Calu3 (cell line): ENCODE measurements at regions not wholly inside any gene's neighbourhood (a gene's known extent, or its start where the extent isn't known, plus 50 kb on each side); places are given as distances from the start of the nearest gene placed in this dataset.

ENCODE experiments used
- BruUV-seq: library from RNA; stranded (reverse); fragments of 400-500 nt; replicated peaks from 2 replicates; lab custom pipeline; 2021; lab: Mats Ljungman, UMichigan
- CTCF ChIA-PET: fragments of 300-600 bp; sonication (Branson Sonifier 250); formaldehyde crosslinking; loops from one replicate; lab custom pipeline; 2022; ENCODE audit warnings: antibody characterized with exemption; lab: Charles Lee
- DNase-seq: peaks from one replicate; pipeline ENCODE4 v3.0.0; 2022
- H3K27ac Mint-ChIP-seq: one replicate; pipeline ENCODE4 v1.8.0; 2022; ENCODE audit warnings: mixed read lengths; ENCODE audit not compliant: unreplicated experiment
- H3K27me3 Mint-ChIP-seq: one replicate; pipeline ENCODE4 v1.8.0; 2022; ENCODE audit warnings: mixed read lengths; ENCODE audit not compliant: unreplicated experiment
- H3K36me3 Mint-ChIP-seq: one replicate; pipeline ENCODE4 v1.8.0; 2022; ENCODE audit warnings: mild to moderate bottlenecking, moderate library complexity, mixed read lengths; ENCODE audit not compliant: insufficient read depth, unreplicated experiment
- H3K4me1 Mint-ChIP-seq: one replicate; pipeline ENCODE4 v1.8.0; 2022; ENCODE audit warnings: mild to moderate bottlenecking, low read depth, mixed read lengths; ENCODE audit not compliant: unreplicated experiment
- H3K4me3 Mint-ChIP-seq: one replicate; pipeline ENCODE4 v1.8.0; 2022; ENCODE audit warnings: mild to moderate bottlenecking, low read depth, moderate library complexity, mixed read lengths; ENCODE audit not compliant: unreplicated experiment
- H3K9me3 Mint-ChIP-seq: one replicate; pipeline ENCODE4 v1.8.0; 2022; ENCODE audit warnings: low read depth, mixed read lengths; ENCODE audit not compliant: unreplicated experiment
- CTCF ChIP-seq: fragments of 200-600 bp; IDR thresholded peaks from one replicate; pipeline ENCODE4 v1.8.0; 2022; ENCODE audit warnings: antibody characterized with exemption; ENCODE audit not compliant: unreplicated experiment
- intact Hi-C: fragments of 100-400 bp; cut with micrococcal nuclease; formaldehyde crosslinking; loops from one replicate; pipeline ENCODE4 v1.10.0; 2022; ENCODE audit not compliant: unreplicated experiment

GRCh38 chr22:49204599-49205482 is 622.8 kb downstream of the BRD1 start:
- H3K36me3 Mint-ChIP-seq = no peaks in the 10 kb centered on the region
- BruUV-seq = no TSS peak
- H3K4me3 Mint-ChIP-seq = no peak overlapping the region
- no peaks in the 10 kb centered on the region for H3K4me1 Mint-ChIP-seq
- no peak for DNase-seq
- CTCF ChIA-PET = no interaction called here
- intact Hi-C loops = no loop called here
- no peak for TF ChIP-seq CTCF
- H3K27ac Mint-ChIP-seq = no peak overlapping the region
- H3K27me3 Mint-ChIP-seq = no peaks in the 10 kb centered on the region
- peaks cover 6% of the 10 kb centered on the region for H3K9me3 Mint-ChIP-seq

- intact Hi-C loops = no loop called here
- CTCF ChIA-PET = no interaction called here
- BruUV-seq = no TSS peak
- Mint-ChIP-seq H3K9me3 (peaks cover 9% of the 10 kb centered on the region), H3K27ac (no peak overlapping the region), H3K27me3 (no peaks in the 10 kb centered on the region), H3K36me3 (no peaks in the 10 kb centered on the region), H3K4me3 (no peak overlapping the region), H3K4me1 (no peaks in the 10 kb centered on the region)
- no peak for DNase-seq
- no peak for TF ChIP-seq CTCF
Measured at GRCh38 chr22:49203859-49204598, 623.6 kb downstream of the BRD1 start.

GRCh38 chr22:49203091-49203858 is 624.4 kb downstream of the BRD1 start:
- intact Hi-C loops = no loop called here
- no TSS peak for BruUV-seq
- TF ChIP-seq CTCF = no peak
- Mint-ChIP-seq H3K27me3 (no peaks in the 10 kb centered on the region), H3K4me1 (no peaks in the 10 kb centered on the region), H3K9me3 (peaks cover 9% of the 10 kb centered on the region), H3K4me3 (no peak overlapping the region), H3K36me3 (no peaks in the 10 kb centered on the region), H3K27ac (no peak overlapping the region)
- no peak for DNase-seq
- CTCF ChIA-PET = no interaction called here

GRCh38 chr22:49202226-49202625 is 625.4 kb downstream of the BRD1 start:
- no peak for TF ChIP-seq CTCF

More at GRCh38 chr22:49202226-49202625, 625.4 kb downstream of the BRD1 start:
- no peak overlapping the region for H3K27ac Mint-ChIP-seq
- H3K4me3 Mint-ChIP-seq = no peak overlapping the region
- H3K27me3 Mint-ChIP-seq = no peaks in the 10 kb centered on the region
- no peaks in the 10 kb centered on the region for H3K4me1 Mint-ChIP-seq
- H3K9me3 Mint-ChIP-seq = peaks cover 9% of the 10 kb centered on the region
- intact Hi-C loops = no loop called here
- CTCF ChIA-PET = no interaction called here
- BruUV-seq = no TSS peak
- no peaks in the 10 kb centered on the region for H3K36me3 Mint-ChIP-seq
- DNase-seq = no peak
